ENCODE measurements at regions not wholly inside any gene's neighbourhood (a gene's known extent, or its start where the extent isn't known, plus 50 kb on each side); places are given as distances from the start of the nearest gene placed in this dataset.

DNA sequence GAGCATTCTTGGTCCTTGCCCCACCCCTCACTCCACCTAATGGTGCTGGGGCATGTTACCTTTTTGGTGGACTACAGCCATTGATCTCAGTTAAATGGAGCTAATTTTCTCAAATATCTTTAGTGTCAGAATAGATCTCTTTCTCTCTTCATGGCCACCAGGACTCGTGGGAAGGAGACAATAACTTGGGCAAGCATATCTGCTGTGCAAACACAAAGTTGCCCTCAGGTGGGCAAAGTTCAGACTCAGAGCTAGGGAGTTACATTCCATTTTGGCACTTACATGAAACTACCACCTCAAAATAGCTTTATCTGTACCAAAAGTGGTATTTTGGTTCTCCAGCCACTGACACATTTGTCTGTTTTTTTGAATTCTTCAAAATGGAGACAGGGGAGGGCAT, 671.9 kb upstream of the KLF4 start:
- no peak overlapping the region for H3K27ac Mint-ChIP-seq (ENCODE audit: unreplicated experiment)
- no peaks in the 10 kb centered on the region for H4K20me1 ChIP-seq (ENCODE audit: insufficient read depth, low read length)
- H3K4me3 Mint-ChIP-seq (ENCODE audit: unreplicated experiment), result no peak overlapping the region
- H3K4me2 ChIP-seq (ENCODE audit: low read length), result no peak overlapping the region
- no peak for DNase-seq (ENCODE audit: low read depth)
- no peaks in the 10 kb centered on the region for H3K36me3 ChIP-seq (ENCODE audit: insufficient read depth, low read length)
- H3K9ac ChIP-seq (ENCODE audit: low read length), result no peak overlapping the region
- H3K4me1 Mint-ChIP-seq (ENCODE audit: low read depth, unreplicated experiment), result peaks cover 19% of the 10 kb centered on the region
- H3K4me3 ChIP-seq (ENCODE audit: insufficient read depth, low read depth, low read length), result no peak overlapping the region
- H3K27me3 Mint-ChIP-seq (ENCODE audit: low read depth, unreplicated experiment), result peaks cover 16% of the 10 kb centered on the region
- no peak overlapping the region for H3K27ac ChIP-seq (ENCODE audit: low read depth, low read length)
- no peak overlapping the region for H2AFZ ChIP-seq (ENCODE audit: low read depth, low read length)
- FAIRE-seq, result no peak
- H3K4me1 ChIP-seq (ENCODE audit: insufficient read depth, low read length), result peaks cover 11% of the 10 kb centered on the region
- H3K36me3 Mint-ChIP-seq (ENCODE audit: low read depth, unreplicated experiment), result no peaks in the 10 kb centered on the region
- H3K9me3 ChIP-seq (ENCODE audit: insufficient read depth, low read depth, low read length), result no peaks in the 10 kb centered on the region
- no peaks in the 10 kb centered on the region for H3K9me3 Mint-ChIP-seq (ENCODE audit: unreplicated experiment)
- H3K79me2 ChIP-seq (ENCODE audit: insufficient read depth, low read length), result no peaks in the 10 kb centered on the region
- no peaks in the 10 kb centered on the region for H3K27me3 ChIP-seq (ENCODE audit: insufficient read depth, low read length)
- TF ChIP-seq EZH2 (IDR thresholded peaks at IDR 0.05; ENCODE audit: insufficient read depth, low read length), result no peak
- TF ChIP-seq, protein P1, sequence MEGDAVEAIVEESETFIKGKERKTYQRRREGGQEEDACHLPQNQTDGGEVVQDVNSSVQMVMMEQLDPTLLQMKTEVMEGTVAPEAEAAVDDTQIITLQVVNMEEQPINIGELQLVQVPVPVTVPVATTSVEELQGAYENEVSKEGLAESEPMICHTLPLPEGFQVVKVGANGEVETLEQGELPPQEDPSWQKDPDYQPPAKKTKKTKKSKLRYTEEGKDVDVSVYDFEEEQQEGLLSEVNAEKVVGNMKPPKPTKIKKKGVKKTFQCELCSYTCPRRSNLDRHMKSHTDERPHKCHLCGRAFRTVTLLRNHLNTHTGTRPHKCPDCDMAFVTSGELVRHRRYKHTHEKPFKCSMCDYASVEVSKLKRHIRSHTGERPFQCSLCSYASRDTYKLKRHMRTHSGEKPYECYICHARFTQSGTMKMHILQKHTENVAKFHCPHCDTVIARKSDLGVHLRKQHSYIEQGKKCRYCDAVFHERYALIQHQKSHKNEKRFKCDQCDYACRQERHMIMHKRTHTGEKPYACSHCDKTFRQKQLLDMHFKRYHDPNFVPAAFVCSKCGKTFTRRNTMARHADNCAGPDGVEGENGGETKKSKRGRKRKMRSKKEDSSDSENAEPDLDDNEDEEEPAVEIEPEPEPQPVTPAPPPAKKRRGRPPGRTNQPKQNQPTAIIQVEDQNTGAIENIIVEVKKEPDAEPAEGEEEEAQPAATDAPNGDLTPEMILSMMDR (IDR thresholded peaks at IDR 0.05; ENCODE audit: insufficient read depth, low read depth, low read length), result no peak

DNA sequence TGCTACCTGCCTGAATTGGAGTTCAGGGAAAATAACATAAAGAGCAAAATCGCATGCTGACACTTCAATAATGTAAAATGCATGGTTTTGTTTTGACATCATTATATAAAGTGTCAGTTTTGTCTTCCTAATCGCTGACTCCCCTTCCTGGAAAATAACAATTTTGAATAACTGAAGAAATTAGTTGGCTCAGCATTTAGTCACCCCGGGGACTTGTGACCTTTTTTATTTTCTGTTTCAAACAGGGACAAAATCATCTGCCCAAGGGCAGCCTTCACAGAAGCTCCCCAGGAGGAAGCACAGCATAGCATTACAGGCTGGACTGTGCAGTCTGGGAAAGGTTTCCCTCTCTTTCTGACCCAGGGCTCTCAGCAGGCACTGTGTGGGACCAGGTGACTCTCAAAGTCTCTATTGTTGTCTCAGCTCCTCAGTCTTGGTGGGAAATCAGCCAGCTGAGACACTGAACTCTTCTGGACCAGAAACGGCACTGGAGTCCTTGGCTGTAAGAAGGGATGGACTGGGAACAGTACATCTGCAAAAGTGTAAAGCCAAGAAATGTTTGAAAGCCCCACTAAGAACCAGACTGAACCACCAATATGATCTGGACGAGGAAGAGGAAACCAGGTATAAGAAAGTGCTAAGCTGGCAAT, 671.3 kb upstream of the KLF4 start:
- H3K4me1 Mint-ChIP-seq (ENCODE audit: low read depth, unreplicated experiment), result peaks cover 19% of the 10 kb centered on the region
- H3K4me2 ChIP-seq (ENCODE audit: low read length), result no peak overlapping the region
- no peak overlapping the region for H3K4me3 Mint-ChIP-seq (ENCODE audit: unreplicated experiment)
- H3K27me3 ChIP-seq (ENCODE audit: insufficient read depth, low read length), result no peaks in the 10 kb centered on the region
- no peak overlapping the region for H3K4me3 ChIP-seq (ENCODE audit: insufficient read depth, low read depth, low read length)
- no peak overlapping the region for H2AFZ ChIP-seq (ENCODE audit: low read depth, low read length)
- no peak for TF ChIP-seq EZH2 (IDR thresholded peaks at IDR 0.05; ENCODE audit: insufficient read depth, low read length)
- TF ChIP-seq, protein P1 (IDR thresholded peaks at IDR 0.05; ENCODE audit: insufficient read depth, low read depth, low read length), result no peak
- DNase-seq (ENCODE audit: low read depth) (no peak), FAIRE-seq (no peak)
- H3K36me3 Mint-ChIP-seq (ENCODE audit: low read depth, unreplicated experiment), result no peaks in the 10 kb centered on the region
- H3K36me3 ChIP-seq (ENCODE audit: insufficient read depth, low read length), result no peaks in the 10 kb centered on the region
- no peaks in the 10 kb centered on the region for H3K79me2 ChIP-seq (ENCODE audit: insufficient read depth, low read length)
- H3K9me3 ChIP-seq (ENCODE audit: insufficient read depth, low read depth, low read length), result no peaks in the 10 kb centered on the region
- H3K9me3 Mint-ChIP-seq (ENCODE audit: unreplicated experiment), result no peaks in the 10 kb centered on the region
- no peak overlapping the region for H3K27ac Mint-ChIP-seq (ENCODE audit: unreplicated experiment)
- peaks cover 11% of the 10 kb centered on the region for H3K4me1 ChIP-seq (ENCODE audit: insufficient read depth, low read length)
- no peak overlapping the region for H3K27ac ChIP-seq (ENCODE audit: low read depth, low read length)
- H3K9ac ChIP-seq (ENCODE audit: low read length), result no peak overlapping the region
- H4K20me1 ChIP-seq (ENCODE audit: insufficient read depth, low read length), result no peaks in the 10 kb centered on the region
- peaks cover 16% of the 10 kb centered on the region for H3K27me3 Mint-ChIP-seq (ENCODE audit: low read depth, unreplicated experiment)

DNA sequence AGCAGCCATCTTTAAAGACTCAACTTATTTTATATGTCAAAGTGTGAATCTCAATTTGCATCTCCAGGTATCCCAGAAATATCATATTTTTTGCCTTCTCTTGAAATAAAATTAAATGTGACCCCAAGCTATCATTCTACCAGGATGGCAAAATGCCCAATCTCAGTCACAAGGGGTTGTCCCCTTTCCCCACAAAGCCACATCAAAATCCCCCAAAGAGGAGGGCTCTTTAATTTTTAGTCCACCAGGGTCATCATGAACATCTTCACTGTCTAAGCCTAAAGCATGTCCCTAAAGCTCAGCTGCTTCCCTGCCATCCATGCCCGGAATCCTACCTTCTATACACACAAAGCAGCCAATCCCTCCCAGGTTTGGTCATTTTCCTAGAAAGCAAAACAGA, 670.5 kb upstream of the KLF4 start:
- FAIRE-seq (no peak), DNase-seq (ENCODE audit: low read depth) (no peak)
- peaks cover 12% of the 10 kb centered on the region for H3K27me3 Mint-ChIP-seq (ENCODE audit: low read depth, unreplicated experiment)
- TF ChIP-seq, protein P1 (IDR thresholded peaks at IDR 0.05; ENCODE audit: insufficient read depth, low read depth, low read length), result no peak
- no peak for TF ChIP-seq EZH2 (IDR thresholded peaks at IDR 0.05; ENCODE audit: insufficient read depth, low read length)
- H3K36me3 Mint-ChIP-seq (ENCODE audit: low read depth, unreplicated experiment), result no peaks in the 10 kb centered on the region
- no peaks in the 10 kb centered on the region for H4K20me1 ChIP-seq (ENCODE audit: insufficient read depth, low read length)
- peaks cover 11% of the 10 kb centered on the region for H3K4me1 ChIP-seq (ENCODE audit: insufficient read depth, low read length)
- H3K27ac Mint-ChIP-seq (ENCODE audit: unreplicated experiment), result no peak overlapping the region
- H3K36me3 ChIP-seq (ENCODE audit: insufficient read depth, low read length), result no peaks in the 10 kb centered on the region
- H3K27ac ChIP-seq (ENCODE audit: low read depth, low read length), result no peak overlapping the region
- peaks cover 19% of the 10 kb centered on the region for H3K4me1 Mint-ChIP-seq (ENCODE audit: low read depth, unreplicated experiment)
- H3K9ac ChIP-seq (ENCODE audit: low read length), result no peak overlapping the region
- no peak overlapping the region for H3K4me3 ChIP-seq (ENCODE audit: insufficient read depth, low read depth, low read length)
- H3K9me3 ChIP-seq (ENCODE audit: insufficient read depth, low read depth, low read length), result no peaks in the 10 kb centered on the region
- no peak overlapping the region for H3K4me3 Mint-ChIP-seq (ENCODE audit: unreplicated experiment)
- no peaks in the 10 kb centered on the region for H3K79me2 ChIP-seq (ENCODE audit: insufficient read depth, low read length)
- H3K9me3 Mint-ChIP-seq (ENCODE audit: unreplicated experiment), result no peaks in the 10 kb centered on the region
- no peak overlapping the region for H2AFZ ChIP-seq (ENCODE audit: low read depth, low read length)
- H3K27me3 ChIP-seq (ENCODE audit: insufficient read depth, low read length), result no peaks in the 10 kb centered on the region
- H3K4me2 ChIP-seq (ENCODE audit: low read length), result no peak overlapping the region

All from astrocyte (in vitro differentiated cells and primary cell).